Panc1 (cell line): ENCODE measurements at regions not wholly inside any gene's neighbourhood (a gene's known extent, or its start where the extent isn't known, plus 50 kb on each side); places are given as distances from the start of the nearest gene placed in this dataset.

Experiments used
- POLR2AphosphoS5 ChIP-seq: IDR thresholded peaks from 2 replicates; pipeline ENCODE4 v1.6.1; 2012; ENCODE audit warnings: mild to moderate bottlenecking, low read depth, low read length, moderate library complexity
- SIN3A ChIP-seq: IDR thresholded peaks from 2 replicates; pipeline ENCODE4 v1.6.1; 2012; ENCODE audit warnings: low read depth, mild to moderate bottlenecking, low read length, moderate library complexity, borderline replicate concordance; ENCODE audit not compliant: insufficient read depth
- TF ChIP-seq, protein P1 (sequence below): fragments of 450-650 bp; IDR thresholded peaks from 2 replicates; pipeline ENCODE4 v1.5.1; 2017; ENCODE audit warnings: mild to moderate bottlenecking

DNA sequence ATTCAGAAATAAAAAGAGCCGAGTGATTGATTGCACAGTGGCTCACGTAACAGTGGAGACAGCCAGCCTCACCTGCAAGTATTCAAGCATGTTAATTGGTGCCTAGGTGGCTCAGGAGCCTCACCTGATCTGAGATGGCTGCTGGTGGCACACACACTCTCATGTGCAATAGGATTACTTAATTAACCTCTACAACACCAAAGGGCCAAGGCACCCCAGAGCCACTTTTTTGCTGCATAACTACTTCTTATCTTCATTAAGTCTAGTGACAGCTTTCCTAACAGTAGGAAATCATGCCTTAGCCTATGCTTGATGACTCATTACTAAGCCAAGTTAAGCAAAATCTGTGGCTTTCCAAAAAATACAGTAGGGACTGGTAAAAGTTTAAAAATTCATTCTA, 117.3 kb upstream of the NOCT start:
- TF ChIP-seq, protein P1, sequence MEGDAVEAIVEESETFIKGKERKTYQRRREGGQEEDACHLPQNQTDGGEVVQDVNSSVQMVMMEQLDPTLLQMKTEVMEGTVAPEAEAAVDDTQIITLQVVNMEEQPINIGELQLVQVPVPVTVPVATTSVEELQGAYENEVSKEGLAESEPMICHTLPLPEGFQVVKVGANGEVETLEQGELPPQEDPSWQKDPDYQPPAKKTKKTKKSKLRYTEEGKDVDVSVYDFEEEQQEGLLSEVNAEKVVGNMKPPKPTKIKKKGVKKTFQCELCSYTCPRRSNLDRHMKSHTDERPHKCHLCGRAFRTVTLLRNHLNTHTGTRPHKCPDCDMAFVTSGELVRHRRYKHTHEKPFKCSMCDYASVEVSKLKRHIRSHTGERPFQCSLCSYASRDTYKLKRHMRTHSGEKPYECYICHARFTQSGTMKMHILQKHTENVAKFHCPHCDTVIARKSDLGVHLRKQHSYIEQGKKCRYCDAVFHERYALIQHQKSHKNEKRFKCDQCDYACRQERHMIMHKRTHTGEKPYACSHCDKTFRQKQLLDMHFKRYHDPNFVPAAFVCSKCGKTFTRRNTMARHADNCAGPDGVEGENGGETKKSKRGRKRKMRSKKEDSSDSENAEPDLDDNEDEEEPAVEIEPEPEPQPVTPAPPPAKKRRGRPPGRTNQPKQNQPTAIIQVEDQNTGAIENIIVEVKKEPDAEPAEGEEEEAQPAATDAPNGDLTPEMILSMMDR, result no peak
- TF ChIP-seq SIN3A (no peak), POLR2AphosphoS5 (no peak)
